Left forelimb (tissue), 1 donor: ENCODE measurements at regions not wholly inside any gene's neighbourhood (a gene's known extent, or its start where the extent isn't known, plus 50 kb on each side); places are given as distances from the start of the nearest gene placed in this dataset.
"Not testable (repeated sequence)": the region's sequence is repeated elsewhere in the genome, so short reads cannot be mapped to it uniquely, and the experiment has no call there.

Source experiments
- DNase-seq: peaks from one replicate; pipeline ENCODE4 v3.0.0-alpha.2; 2018; ENCODE audit warnings: low spot score

DNA sequence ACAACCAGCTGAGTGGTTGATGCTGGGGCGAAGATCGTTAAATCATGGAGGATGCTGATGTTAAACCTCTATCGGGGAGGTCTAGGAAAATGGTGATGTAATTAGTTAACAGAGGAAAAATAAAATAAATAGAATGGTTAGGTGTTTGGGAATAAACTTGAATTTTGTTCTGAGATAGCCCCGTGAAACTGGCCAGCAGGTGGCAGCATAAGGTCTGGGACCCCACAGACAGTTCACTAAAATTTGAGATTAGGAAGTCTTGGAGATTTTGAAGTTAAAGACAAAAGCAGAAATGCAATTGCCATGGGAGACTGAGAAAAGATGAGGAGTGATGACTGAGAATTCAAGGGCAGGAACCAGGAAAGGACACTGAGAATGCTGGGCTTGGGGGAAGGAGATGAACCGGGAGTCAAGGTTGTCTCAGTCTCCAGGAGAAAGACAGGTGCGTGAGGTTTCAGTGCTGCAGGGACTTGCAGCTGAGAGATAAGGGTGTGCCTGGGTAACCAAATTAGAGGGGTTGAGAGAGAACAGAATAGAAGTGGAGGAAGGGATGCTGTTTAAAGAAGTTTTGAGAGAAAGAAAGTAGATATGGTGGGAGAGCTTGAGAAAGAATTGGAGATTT is 248.0 kb downstream of the ZNF92 start:
- DNase-seq: not testable (repeated sequence)

DNA sequence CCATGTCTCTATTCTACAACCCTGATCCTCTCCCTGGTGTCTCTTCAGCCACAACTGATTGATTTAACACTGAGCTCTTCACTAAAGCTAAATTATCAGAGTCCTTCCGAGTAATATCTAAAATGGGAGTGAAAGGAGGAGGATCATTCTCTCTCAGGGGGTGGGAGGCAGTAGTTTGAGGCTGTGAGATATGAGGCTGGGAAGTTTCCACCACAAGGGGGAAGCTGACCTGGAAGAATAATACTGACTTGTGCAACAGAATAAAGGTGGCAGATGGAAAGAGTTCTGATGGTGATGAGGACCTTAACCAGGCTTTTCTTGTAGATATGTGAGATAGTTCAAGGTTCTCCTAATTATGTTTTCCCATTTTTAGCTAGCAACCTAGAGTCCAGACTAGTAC is 241.6 kb upstream of the VKORC1L1 start:
- not testable (repeated sequence) for DNase-seq

GRCh38 chr7:65633587-65634404 is 239.1 kb upstream of the VKORC1L1 start:
- DNase-seq: not testable (repeated sequence)

DNA sequence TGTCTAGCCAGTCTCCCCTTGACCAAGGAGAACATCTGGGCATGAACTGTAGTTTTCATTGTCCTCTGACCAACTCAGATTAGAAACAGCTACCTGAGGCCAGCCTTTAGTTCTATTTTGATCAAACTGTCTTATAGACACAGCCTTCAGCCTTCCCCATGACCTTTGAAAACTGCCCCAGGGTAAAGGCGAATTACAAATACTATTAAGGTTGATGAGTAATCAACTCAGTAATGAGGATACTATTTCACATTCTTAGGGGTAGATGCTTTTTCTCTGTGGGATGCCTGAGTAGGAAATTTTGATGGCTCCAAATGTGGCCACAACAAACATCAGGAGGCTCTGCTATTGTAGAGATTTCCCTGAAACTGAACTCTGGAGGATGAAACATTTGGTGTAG is 234.0 kb upstream of the VKORC1L1 start:
- not testable (repeated sequence) for DNase-seq

- DNase-seq: not testable (repeated sequence)
These were observed 233.2 kb upstream of the VKORC1L1 start for GRCh38 chr7:65639717-65640116.

GRCh38 chr7:65643498-65643897 is 229.4 kb upstream of the VKORC1L1 start:
- DNase-seq: not testable (repeated sequence)

DNA sequence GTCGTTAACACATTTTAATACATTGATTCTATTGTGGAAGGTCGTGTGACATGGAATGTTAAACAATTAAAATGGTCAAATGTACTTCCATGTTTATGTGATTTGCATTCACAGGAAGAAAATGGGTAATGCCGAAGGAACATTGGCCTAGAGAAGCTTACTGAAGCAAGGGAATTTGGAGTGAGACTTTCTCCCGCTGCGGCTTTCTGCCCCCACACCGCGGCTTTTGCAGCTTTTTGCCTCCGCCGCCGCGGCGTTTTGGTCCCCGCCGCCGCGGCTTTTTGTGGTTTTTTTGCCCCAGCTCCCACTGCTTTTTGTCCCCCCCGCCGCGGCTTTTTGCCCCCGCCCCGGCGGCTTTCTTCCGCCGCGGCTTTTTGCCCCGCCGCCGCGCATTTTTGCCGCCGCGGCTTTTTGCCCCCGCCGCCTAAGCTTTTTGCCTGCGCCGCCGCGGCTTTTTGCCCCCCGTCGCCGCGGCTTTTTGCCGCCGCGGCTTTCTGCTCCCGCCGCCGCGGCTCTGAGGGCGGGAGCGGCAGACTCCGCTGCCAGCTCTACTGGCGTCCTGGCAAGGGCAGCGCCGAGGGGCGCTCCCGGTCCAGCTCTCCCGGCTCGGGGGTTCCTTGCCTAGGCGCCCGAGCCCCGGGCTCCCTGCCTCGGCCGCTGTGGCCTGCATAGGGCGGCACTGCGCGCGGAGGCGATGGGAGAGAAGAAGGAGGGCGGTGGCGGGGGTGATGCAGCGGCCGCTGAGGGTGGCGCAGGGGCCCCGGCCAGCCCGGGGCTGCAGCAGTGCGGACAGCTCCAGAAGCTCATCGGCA is 225.5 kb upstream of the VKORC1L1 start:
- DNase-seq: not testable (repeated sequence)

DNA sequence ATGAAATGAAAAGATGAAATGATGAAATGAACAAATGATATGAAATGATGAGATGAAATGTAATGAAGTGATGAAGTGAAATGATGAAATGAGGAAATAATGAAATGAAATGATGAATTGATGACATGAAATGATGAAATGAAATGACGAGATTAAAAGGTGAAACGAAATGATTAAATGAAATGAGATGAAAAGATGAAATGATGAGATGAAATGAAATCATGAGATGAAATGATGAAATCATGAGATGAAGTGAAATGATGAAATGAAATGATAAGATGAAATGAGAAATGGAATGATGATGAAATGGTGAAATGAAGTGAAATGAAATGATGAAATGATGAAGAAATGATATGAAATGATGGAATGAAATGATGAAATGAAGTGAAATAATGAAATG is 221.7 kb upstream of the VKORC1L1 start:
- DNase-seq: not testable (repeated sequence)

- not testable (repeated sequence) for DNase-seq
These were observed 220.9 kb upstream of the VKORC1L1 start for GRCh38 chr7:65651826-65652592.

GRCh38 chr7:65652669-65653068 is 220.2 kb upstream of the VKORC1L1 start:
- not testable (repeated sequence) for DNase-seq

- not testable (repeated sequence) for DNase-seq
These were observed 216.2 kb upstream of the VKORC1L1 start for GRCh38 chr7:65656494-65657188.

DNA sequence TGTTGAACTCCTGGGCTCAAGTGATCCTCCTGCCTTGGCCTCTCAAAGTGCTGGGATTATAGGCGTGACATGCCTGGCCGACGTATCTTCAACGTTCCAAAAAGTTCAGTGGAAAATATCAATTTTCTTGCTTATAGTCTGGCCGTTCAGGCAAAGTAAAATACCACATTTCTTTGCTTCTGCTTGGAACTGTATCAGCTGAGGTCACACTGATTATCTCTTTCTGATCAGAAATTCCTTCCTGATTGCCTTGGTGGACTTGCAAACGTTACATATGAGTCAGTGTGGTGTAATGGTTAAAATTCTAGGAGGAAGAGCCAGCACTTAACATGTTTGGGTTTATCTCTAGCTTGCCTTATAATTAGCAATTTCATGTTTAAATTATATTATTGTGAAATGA is 189.5 kb upstream of the VKORC1L1 start:
- DNase-seq: not testable (repeated sequence)

- not testable (repeated sequence) for DNase-seq
These were observed 173.7 kb upstream of the VKORC1L1 start for GRCh38 chr7:65699026-65699714.

DNA sequence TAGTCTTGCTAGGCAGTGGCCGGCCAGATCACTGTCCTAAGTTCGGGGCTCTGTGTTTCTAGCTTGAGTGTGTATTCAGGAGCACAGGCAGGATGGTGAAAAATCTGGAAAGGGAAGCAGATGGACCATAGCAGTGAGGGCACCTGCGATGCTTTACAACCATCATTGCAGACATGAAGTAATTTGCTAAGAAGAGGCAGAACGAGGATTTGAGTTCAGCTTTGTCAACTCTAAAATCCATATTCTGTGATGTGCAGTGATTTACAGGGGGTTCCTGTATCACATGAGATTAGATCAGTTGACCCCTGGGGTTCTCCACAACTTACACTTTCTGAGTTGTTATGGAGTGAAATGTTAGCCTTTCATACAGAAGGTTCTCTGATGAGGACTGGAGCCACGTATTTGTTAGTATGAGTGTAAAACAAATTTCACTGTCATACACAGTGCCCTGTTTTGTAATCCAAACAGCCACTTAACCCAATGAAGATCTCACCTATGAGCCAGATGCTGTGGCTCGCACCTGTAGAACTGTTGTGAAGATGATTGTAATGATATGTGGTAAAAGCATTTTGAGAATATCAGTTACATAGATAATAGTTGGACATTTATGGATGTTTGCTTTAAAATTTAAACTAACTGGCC is 173.0 kb upstream of the VKORC1L1 start:
- DNase-seq: not testable (repeated sequence)

- DNase-seq: not testable (repeated sequence)
These were observed 153.6 kb upstream of the VKORC1L1 start for GRCh38 chr7:65719123-65719798.

- DNase-seq: no peak
These were observed 150.5 kb upstream of the VKORC1L1 start for GRCh38 chr7:65722361-65722792.

- DNase-seq: not testable (repeated sequence)
These were observed 145.7 kb upstream of the VKORC1L1 start for GRCh38 chr7:65727182-65727581.

DNA sequence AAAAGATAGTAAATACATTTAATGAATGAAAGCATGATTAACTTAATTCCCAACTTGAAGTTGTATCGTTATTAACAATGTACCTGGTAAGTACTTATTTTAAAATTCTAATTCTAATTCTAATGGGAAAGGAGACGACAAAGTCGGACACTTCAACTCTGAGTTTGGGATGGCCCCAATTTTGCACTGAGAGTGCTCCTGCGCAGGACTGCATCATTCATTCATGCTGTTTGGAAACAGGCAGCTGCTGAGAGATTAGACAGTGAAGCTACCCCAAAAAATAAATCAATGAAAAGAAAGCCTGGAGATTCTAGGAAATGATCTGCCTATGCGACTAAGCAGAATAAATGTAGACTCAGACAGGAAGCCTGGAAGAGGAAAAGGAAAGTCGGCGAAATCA is 141.7 kb upstream of the VKORC1L1 start:
- DNase-seq: no peak

DNA sequence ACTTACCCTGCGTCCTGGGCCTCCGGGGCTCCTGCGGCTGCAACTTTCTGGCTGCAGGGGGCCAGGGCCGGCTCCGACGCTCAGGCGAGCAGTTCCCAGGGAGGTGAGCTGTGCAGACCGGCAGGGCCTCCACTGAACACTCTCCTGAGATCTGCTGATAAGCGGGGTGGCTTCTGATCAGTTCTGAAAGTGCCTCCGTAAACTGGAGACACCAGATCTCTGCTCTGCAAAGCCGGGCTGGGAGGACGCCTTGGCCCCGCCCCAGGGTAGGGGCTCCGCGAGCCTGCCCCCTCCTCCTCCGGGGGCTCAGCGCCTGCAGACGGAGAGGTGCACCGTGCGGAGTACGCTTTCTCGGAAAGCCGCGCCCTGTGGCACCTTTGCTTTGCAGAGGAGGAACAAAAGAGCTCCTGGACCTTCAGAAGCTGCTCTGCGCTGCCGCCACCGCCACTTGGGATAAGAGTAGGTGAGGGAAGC is 141.3 kb upstream of the VKORC1L1 start:
- DNase-seq: no peak
